ENCODE measurements at regions not wholly inside any gene's neighbourhood (a gene's known extent, or its start where the extent isn't known, plus 50 kb on each side); places are given as distances from the start of the nearest gene placed in this dataset.

GRCh38 chr14:97699026-97699425 lies 901.8 kb downstream of the VRK1 start:
- no peak for TF ChIP-seq CTCF (conservative IDR thresholded peaks at IDR 0.05)
- TF ChIP-seq ZFX (IDR thresholded peaks at IDR 0.05) = no peak
